ENCODE measurements at regions not wholly inside any gene's neighbourhood (a gene's known extent, or its start where the extent isn't known, plus 50 kb on each side); places are given as distances from the start of the nearest gene placed in this dataset.

DNA sequence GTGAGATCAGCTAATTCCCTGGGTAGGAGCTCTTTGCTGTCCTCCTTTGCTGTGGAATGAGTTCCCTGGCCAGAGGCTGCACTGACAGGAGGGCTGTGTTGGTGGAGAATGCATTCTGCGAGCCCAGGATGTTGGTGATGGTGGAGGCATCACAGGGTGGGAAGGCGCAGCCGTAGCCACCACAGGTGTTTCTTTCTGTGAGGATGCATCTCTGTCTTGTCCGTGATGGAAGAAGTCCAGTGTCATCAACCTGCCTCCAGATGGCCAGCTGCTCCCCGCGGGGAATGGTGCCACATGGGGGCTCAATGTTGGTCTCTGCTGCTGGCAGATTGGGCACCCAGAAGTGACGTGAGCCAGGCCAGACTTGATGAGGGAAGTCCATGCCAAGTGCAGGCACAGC lies 972.1 kb downstream of the TBC1D22A start:
- TF ChIP-seq, protein P1, sequence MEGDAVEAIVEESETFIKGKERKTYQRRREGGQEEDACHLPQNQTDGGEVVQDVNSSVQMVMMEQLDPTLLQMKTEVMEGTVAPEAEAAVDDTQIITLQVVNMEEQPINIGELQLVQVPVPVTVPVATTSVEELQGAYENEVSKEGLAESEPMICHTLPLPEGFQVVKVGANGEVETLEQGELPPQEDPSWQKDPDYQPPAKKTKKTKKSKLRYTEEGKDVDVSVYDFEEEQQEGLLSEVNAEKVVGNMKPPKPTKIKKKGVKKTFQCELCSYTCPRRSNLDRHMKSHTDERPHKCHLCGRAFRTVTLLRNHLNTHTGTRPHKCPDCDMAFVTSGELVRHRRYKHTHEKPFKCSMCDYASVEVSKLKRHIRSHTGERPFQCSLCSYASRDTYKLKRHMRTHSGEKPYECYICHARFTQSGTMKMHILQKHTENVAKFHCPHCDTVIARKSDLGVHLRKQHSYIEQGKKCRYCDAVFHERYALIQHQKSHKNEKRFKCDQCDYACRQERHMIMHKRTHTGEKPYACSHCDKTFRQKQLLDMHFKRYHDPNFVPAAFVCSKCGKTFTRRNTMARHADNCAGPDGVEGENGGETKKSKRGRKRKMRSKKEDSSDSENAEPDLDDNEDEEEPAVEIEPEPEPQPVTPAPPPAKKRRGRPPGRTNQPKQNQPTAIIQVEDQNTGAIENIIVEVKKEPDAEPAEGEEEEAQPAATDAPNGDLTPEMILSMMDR (IDR thresholded peaks at IDR 0.05; ENCODE audit: low read depth, low read length, poor library complexity, severe bottlenecking): no peak
- TF ChIP-seq EZH2phosphoT487 (IDR thresholded peaks at IDR 0.05; ENCODE audit: borderline replicate concordance, low read length): no peak
